ENCODE measurements at regions not wholly inside any gene's neighbourhood (a gene's known extent, or its start where the extent isn't known, plus 50 kb on each side); places are given as distances from the start of the nearest gene placed in this dataset.

DNA sequence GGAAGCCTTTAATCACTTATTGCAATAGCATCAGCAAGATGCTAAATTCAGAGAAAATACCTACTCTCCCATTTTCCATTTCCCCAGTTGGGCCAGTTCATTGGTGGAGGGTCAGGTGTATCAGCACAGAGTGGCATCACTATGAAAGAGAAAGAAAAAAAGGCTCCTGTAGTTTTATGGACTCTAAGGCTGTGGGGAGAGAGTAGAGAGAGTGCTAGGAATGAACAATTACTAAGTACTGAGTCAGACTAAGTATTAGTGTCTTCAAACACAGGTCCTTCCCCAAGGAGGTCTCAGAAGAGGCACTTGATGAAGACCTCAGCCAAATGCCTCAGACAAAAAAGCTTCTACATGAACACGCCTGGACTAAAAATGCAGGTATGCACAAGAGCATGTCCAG lies 1061.9 kb downstream of the FSTL5 start:
- no peak for DNase-seq

DNA sequence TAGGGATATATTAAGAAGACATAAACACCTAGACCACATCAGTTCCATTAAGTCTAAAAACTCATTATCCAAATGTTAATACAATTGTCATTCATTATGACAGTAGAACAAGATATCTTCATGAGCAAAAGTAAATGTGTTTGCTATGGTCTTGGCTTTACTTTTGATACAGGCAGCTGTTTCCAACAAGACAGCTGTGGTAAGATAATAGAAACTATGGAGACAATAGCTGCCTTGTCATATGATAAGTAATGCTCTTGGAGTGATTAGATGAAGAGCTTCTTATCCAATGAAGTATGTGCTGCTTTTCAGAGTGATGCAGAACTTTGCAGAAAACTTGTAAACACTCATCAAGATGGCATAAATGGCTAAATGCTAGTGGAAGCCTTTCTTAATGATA lies 1066.0 kb downstream of the FSTL5 start:
- DNase-seq: no peak

DNA sequence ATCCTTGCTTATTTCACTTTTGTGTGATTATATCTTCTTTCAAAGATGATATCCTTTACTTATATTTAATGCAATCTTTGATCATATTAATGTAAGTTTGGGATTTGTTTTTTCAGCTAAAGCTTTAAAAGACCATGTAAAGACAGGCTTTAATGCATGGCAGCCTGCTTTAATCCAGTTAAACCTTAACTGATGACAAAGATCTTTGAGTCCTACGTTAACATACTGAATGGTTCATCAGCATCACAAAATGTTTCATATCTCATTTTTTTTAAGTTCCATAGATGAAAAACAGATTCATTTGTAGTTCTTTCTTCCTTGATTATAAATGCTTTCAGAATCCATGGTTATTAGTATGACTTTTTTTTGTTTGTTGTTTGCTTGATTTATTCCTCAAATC lies 1102.8 kb downstream of the FSTL5 start:
- DNase-seq: no peak
